Body of pancreas (tissue), 4 donors: ENCODE measurements at regions not wholly inside any gene's neighbourhood (a gene's known extent, or its start where the extent isn't known, plus 50 kb on each side); places are given as distances from the start of the nearest gene placed in this dataset.

Source experiments
- ATAC-seq: fragments of 150-250 bp; one replicate; pipeline ENCODE4 v1.9.1; 2016
- DNase-seq, 4 donors: peaks; one replicate each; pipeline ENCODE4 v3.0.0-alpha.2; 2019
- H3K27ac ChIP-seq, 4 donors: fragments of 200-600 bp; sonication (generic); 1 replicate in 3 of 4; 2 replicates in 1 of 4; pipeline versions ENCODE4 v1.5.1 to v1.6.1; 2016 to 2019; ENCODE audit warnings: mild to moderate bottlenecking in 1 of 4, mixed read lengths in 1 of 4, moderate library complexity in 1 of 4
- H3K27me3 ChIP-seq, 2 donors: fragments of 200-600 bp; sonication (generic); one replicate each; pipeline ENCODE4 v1.6.0; 2016; ENCODE audit warnings: mild to moderate bottlenecking in 1 of 2
- H3K36me3 ChIP-seq, 2 donors: fragments of 200-600 bp; sonication (generic); replicated peaks in 1 of 2; 2 replicates each; pipeline ENCODE4 v1.5.1; 2016; ENCODE audit warnings: low read depth in 2 of 2; ENCODE audit not compliant: insufficient read depth in 1 of 2
- H3K4me1 ChIP-seq: fragments of 200-600 bp; sonication (generic); one replicate; pipeline ENCODE4 v1.6.0; 2016
- H3K4me3 ChIP-seq, 2 donors: fragments of 200-600 bp; sonication (generic); 1 replicate in 1 of 2; 2 replicates in 1 of 2; pipeline ENCODE4 v1.5.1; 2016 to 2019
- H3K9me3 ChIP-seq, 3 donors: fragments of 200-600 bp; sonication (generic); 1 replicate in 2 of 3; 2 replicates in 1 of 3; pipeline ENCODE4 v1.5.1; 2016
- POLR2A ChIP-seq, 3 donors: fragments of 450-650 bp; IDR thresholded peaks; one replicate each; pipeline ENCODE4 v1.6.1; 2016; ENCODE audit warnings: antibody characterized with exemption in 3 of 3, mild to moderate bottlenecking in 2 of 3
- WGBS, 2 donors: methylation state at CpG; one replicate each; pipeline ENCODE4 v1.1.5; 2017; 5-methylcytosine and 5-hydroxymethylcytosine counted together
- intact Hi-C: fragments of 100-400 bp; cut with DNase I; formaldehyde crosslinking; loops from one replicate; pipeline ENCODE4 v1.15.1; 2023
- TF ChIP-seq, protein P1 (sequence below), 7 experiments: fragments of 450-650 bp in 4 of 7; fragments of 200-600 bp in 3 of 7; sonication (generic) in 3 of 7; IDR thresholded peaks; one replicate each; pipeline ENCODE4 v1.5.1; 2016 to 2019; ENCODE audit warnings: antibody characterized with exemption in 7 of 7

DNA sequence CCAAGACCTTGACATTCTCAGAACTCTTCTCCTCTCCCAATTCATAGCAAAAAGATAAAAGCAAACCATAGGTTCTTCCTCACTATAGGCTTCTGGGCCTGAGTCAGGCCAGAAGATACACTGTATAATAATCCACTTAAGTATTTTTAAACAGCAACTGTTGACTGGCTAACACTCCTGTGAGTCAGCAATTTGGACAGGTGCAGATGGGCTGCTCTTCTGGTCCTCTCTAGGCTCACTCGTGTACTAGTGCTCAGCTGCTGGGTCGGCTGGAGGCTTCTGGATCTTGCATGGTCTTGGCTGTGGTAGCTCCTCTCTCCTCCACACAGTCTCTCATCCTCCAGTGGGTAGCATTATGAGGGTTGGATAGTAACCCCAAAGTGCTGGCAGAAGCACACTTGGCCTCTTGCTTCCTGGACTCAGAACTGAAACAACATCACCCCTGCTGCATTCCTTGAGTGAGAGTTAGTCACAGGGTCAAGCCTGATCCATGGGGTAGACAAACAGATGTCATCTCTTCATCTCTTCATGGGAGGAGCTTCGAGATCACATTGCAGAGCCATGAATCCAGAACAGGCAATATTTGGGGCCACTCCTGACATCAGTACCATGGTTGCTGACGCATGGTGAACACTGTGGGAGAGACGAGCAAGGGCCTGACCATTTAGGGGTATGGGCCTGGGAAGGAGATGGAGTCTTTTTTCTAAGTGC is 86.9 kb downstream of the C6orf118 start:
- 46 to 60% methylated on average over 5 of the region's 5 CpGs for WGBS, 2 donors
- Histone ChIP-seq H3K9me3 (no peaks in the 10 kb centered on the region), H3K27ac (no peak overlapping the region), H3K36me3 (no peaks in the 10 kb centered on the region), H3K4me3 (no peak overlapping the region), H3K27me3 (no peaks in the 10 kb centered on the region), H3K4me1 (no peaks in the 10 kb centered on the region)
- ATAC-seq (no peak), DNase-seq (no peak)
- TF ChIP-seq POLR2A (IDR thresholded peaks at IDR 0.05): no peak
- TF ChIP-seq, protein P1, sequence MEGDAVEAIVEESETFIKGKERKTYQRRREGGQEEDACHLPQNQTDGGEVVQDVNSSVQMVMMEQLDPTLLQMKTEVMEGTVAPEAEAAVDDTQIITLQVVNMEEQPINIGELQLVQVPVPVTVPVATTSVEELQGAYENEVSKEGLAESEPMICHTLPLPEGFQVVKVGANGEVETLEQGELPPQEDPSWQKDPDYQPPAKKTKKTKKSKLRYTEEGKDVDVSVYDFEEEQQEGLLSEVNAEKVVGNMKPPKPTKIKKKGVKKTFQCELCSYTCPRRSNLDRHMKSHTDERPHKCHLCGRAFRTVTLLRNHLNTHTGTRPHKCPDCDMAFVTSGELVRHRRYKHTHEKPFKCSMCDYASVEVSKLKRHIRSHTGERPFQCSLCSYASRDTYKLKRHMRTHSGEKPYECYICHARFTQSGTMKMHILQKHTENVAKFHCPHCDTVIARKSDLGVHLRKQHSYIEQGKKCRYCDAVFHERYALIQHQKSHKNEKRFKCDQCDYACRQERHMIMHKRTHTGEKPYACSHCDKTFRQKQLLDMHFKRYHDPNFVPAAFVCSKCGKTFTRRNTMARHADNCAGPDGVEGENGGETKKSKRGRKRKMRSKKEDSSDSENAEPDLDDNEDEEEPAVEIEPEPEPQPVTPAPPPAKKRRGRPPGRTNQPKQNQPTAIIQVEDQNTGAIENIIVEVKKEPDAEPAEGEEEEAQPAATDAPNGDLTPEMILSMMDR (IDR thresholded peaks at IDR 0.05): no peak
- intact Hi-C loops: no loop called here

DNA sequence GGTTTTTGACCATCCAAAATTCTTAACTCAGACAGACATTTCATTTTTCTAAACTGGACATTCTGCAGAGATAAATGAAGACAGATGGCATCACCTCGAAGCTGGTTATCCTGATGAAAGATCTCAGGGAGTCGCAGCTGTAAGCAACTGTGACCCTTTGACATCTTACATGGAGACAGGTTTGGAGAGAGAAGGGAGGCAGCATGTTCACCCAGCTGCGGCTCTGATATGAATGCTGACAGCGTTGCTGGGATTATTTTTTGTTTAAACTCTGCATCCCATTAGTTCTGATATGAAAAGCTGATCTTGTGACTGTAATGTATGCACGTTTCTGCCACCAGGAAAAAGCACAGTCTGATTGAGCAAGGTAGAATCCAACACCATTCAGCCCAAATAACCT is 89.4 kb downstream of the C6orf118 start:
- WGBS, 2 donors: 9 to 17% methylated on average over 5 of the region's 5 CpGs
- no peaks in the 10 kb centered on the region for H3K27me3 ChIP-seq
- ATAC-seq (no peak), DNase-seq (no peak)
- H3K9me3 ChIP-seq: no peaks in the 10 kb centered on the region
- no peak overlapping the region for H3K4me3 ChIP-seq
- no peaks in the 10 kb centered on the region for H3K36me3 ChIP-seq
- TF ChIP-seq, protein P1 (IDR thresholded peaks at IDR 0.05): no peak
- no peak for TF ChIP-seq POLR2A (IDR thresholded peaks at IDR 0.05)
- no peak overlapping the region for H3K27ac ChIP-seq
- intact Hi-C loops: no loop called here
- no peaks in the 10 kb centered on the region for H3K4me1 ChIP-seq

DNA sequence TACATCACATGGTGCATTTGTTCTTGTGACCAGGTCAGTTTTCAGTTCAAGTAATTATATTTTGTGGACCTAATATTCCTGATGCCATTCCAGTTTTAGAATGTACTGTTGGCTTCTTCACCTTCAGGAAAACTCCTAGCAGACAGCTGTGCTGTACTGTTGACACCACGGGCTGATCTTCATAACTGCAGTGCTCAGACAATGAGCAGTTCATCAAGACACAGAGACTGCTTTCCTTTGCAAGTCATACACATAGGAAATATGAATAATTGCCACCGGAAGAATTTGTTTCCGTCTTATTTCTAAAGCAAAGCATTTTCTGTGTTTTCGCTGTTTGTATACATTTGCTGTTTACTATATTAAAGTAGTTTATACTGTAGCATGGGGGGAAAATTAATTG is 89.8 kb downstream of the C6orf118 start:
- no peak for TF ChIP-seq POLR2A (IDR thresholded peaks at IDR 0.05)
- TF ChIP-seq, protein P1 (IDR thresholded peaks at IDR 0.05): no peak
- intact Hi-C loops: no loop called here
- no peak for DNase-seq
- Histone ChIP-seq H3K36me3 (no peaks in the 10 kb centered on the region), H3K27ac (no peak overlapping the region), H3K4me1 (no peaks in the 10 kb centered on the region), H3K4me3 (no peak overlapping the region), H3K9me3 (no peaks in the 10 kb centered on the region), H3K27me3 (no peaks in the 10 kb centered on the region)
- ATAC-seq: no peak
- 58 to 60% methylated on average over 4 of the region's 4 CpGs for WGBS, 2 donors

DNA sequence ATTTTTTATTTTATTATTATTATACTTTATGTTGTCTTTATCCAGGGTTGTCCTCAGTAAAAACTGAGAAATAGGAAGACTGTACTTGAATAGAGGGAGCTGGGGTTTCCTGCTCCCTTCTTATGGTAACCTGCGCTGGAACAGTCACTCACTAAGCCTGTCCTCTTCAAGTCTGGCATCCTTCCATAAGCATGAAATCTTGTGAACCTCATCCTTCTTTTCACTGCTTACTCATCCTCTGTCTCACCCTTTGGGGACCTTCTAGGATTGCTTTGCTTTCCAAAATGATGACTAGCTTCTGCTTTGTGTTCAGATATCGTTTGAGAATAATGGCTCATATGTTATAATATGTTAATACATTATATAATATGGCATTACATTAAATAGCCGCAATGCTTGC is 90.6 kb downstream of the C6orf118 start:
- TF ChIP-seq, protein P1 (IDR thresholded peaks at IDR 0.05): no peak
- TF ChIP-seq POLR2A (IDR thresholded peaks at IDR 0.05): no peak
- no peak for DNase-seq

DNA sequence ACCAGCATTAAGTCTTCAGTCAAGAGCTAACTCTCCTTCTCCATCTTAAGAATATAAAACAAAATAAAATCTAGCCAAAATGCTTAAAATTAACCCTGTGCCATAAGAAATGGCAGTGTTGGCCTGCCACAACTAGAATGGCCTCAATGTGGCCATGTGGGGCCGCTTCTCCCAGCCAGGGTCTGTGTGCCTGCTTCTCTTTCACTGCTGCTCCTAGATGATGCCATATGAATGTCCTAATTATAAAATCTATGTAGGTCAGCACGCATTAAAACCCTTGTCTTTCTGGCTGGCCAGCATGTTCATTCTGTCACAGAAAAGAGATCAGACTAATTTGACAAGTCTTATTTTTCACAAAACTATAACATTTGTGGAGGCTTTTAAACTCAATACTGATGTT is 102.6 kb downstream of the C6orf118 start:
- H3K9me3 ChIP-seq: no peaks in the 10 kb centered on the region
- H3K4me3 ChIP-seq: no peak overlapping the region
- no peak for TF ChIP-seq POLR2A (IDR thresholded peaks at IDR 0.05)
- DNase-seq (no peak), ATAC-seq (no peak)
- intact Hi-C loops: no loop called here
- H3K36me3 ChIP-seq: no peaks in the 10 kb centered on the region
- H3K4me1 ChIP-seq: no peaks in the 10 kb centered on the region
- WGBS, 2 donors: 59 to 67% methylated on average over 2 of the region's 2 CpGs
- H3K27ac ChIP-seq: no peak overlapping the region
- no peaks in the 10 kb centered on the region for H3K27me3 ChIP-seq

More for the DNA sequence above, 90.6 kb downstream of the C6orf118 start:
- H3K4me1 ChIP-seq: no peaks in the 10 kb centered on the region
- intact Hi-C loops: no loop called here
- H3K4me3 ChIP-seq: no peak overlapping the region
- no peak overlapping the region for H3K27ac ChIP-seq
- H3K36me3 ChIP-seq: no peaks in the 10 kb centered on the region
- H3K27me3 ChIP-seq: no peaks in the 10 kb centered on the region
- WGBS, 2 donors: 52 to 66% methylated on average over 3 of the region's 3 CpGs
- H3K9me3 ChIP-seq: no peaks in the 10 kb centered on the region
- ATAC-seq: no peak
